NCI-H2171 treated with DMSO at 0.1 percent for 48 hours (cell line): ENCODE measurements at regions not wholly inside any gene's neighbourhood (a gene's known extent, or its start where the extent isn't known, plus 50 kb on each side); places are given as distances from the start of the nearest gene placed in this dataset.
"Not testable (repeated sequence)": the region's sequence is repeated elsewhere in the genome, so short reads cannot be mapped to it uniquely, and the experiment has no call there.

ENCODE experiments used
- DNase-seq: peaks from one replicate; lab custom pipeline; 2025; lab: John Stamatoyannopoulos, UW

GRCh38 chr20:25987928-25988560 lies 291.4 kb upstream of the ZNF337 start:
- not testable (repeated sequence) for DNase-seq

GRCh38 chr20:25987073-25987927 lies 290.6 kb upstream of the ZNF337 start:
- DNase-seq, result peak; percentile 84

GRCh38 chr20:25985597-25985996 lies 288.9 kb upstream of the ZNF337 start:
- DNase-seq, result no peak

- peak; percentile 60 for DNase-seq
Observed at GRCh38 chr20:25984933-25985332, 288.3 kb upstream of the ZNF337 start.

- not testable (repeated sequence) for DNase-seq
Observed at GRCh38 chr20:25982701-25983100, 286.0 kb upstream of the ZNF337 start.

GRCh38 chr20:25978450-25979190 lies 282.0 kb upstream of the ZNF337 start:
- not testable (repeated sequence) for DNase-seq

GRCh38 chr20:25975816-25976215 lies 279.2 kb upstream of the ZNF337 start:
- DNase-seq, result not testable (repeated sequence)

GRCh38 chr20:25965203-25965602 lies 268.6 kb upstream of the ZNF337 start:
- DNase-seq, result not testable (repeated sequence)

GRCh38 chr20:25953876-25954275 lies 257.2 kb upstream of the ZNF337 start:
- not testable (repeated sequence) for DNase-seq

- DNase-seq, result not testable (repeated sequence)
Observed at GRCh38 chr20:25935230-25935629, 238.6 kb upstream of the ZNF337 start.

GRCh38 chr20:25932806-25933205 lies 236.2 kb upstream of the ZNF337 start:
- not testable (repeated sequence) for DNase-seq

- DNase-seq, result not testable (repeated sequence)
Observed at GRCh38 chr20:25932170-25932569, 235.5 kb upstream of the ZNF337 start.

GRCh38 chr20:25902321-25902720 lies 205.7 kb upstream of the ZNF337 start:
- DNase-seq, result not testable (repeated sequence)

- DNase-seq, result not testable (repeated sequence)
Observed at GRCh38 chr20:25898663-25899062, 202.0 kb upstream of the ZNF337 start.

- DNase-seq, result not testable (repeated sequence)
Observed at GRCh38 chr20:25879096-25879495, 182.4 kb upstream of the ZNF337 start.

- not testable (repeated sequence) for DNase-seq
Observed at GRCh38 chr20:25868650-25868979, 172.0 kb upstream of the ZNF337 start.

GRCh38 chr20:25867776-25868649 lies 171.4 kb upstream of the ZNF337 start:
- DNase-seq, result peak; percentile 68

- DNase-seq, result not testable (repeated sequence)
Observed at GRCh38 chr20:25867015-25867775, 170.5 kb upstream of the ZNF337 start.

- DNase-seq, result peak; percentile 86
Observed at GRCh38 chr20:25865715-25866656, 169.3 kb upstream of the ZNF337 start.
